Liver (tissue), 8 donors: ENCODE measurements at regions not wholly inside any gene's neighbourhood (a gene's known extent, or its start where the extent isn't known, plus 50 kb on each side); places are given as distances from the start of the nearest gene placed in this dataset.

Experiments used
- DNase-seq: peaks from one replicate; pipeline ENCODE4 v3.0.0-alpha.2; 2017; ENCODE audit warnings: low spot score
- H3K27ac ChIP-seq, 2 donors: one replicate each; pipeline ENCODE4 v1.7.0; 2013; ENCODE audit warnings: inconsistent platforms in 2 of 2, low read length in 2 of 2, control low read depth in 1 of 2, low read depth in 1 of 2, mild to moderate bottlenecking in 1 of 2
- H3K27me3 ChIP-seq, 4 donors: one replicate each; pipeline versions ENCODE4 v1.6.1 to v1.7.0; 2013; ENCODE audit warnings: low read length in 3 of 4, inconsistent platforms in 1 of 4, mild to moderate bottlenecking in 1 of 4, moderate library complexity in 1 of 4; ENCODE audit not compliant: control insufficient read depth in 4 of 4, insufficient read depth in 4 of 4
- H3K36me3 ChIP-seq, 4 donors: one replicate each; pipeline versions ENCODE4 v1.6.1 to v1.7.0; 2013; ENCODE audit warnings: low read length in 3 of 4, mild to moderate bottlenecking in 3 of 4, low read depth in 1 of 4, moderate library complexity in 1 of 4; ENCODE audit not compliant: control insufficient read depth in 4 of 4, insufficient read depth in 3 of 4
- H3K4me1 ChIP-seq, 4 donors: one replicate each; pipeline versions ENCODE4 v1.6.1 to v1.7.0; 2013; ENCODE audit warnings: low read length in 3 of 4, mild to moderate bottlenecking in 3 of 4, moderate library complexity in 1 of 4; ENCODE audit not compliant: control insufficient read depth in 4 of 4, insufficient read depth in 4 of 4
- H3K4me3 ChIP-seq, 3 donors: one replicate each; pipeline versions ENCODE4 v1.6.1 to v1.7.0; 2013; ENCODE audit warnings: low read length in 3 of 3, control low read depth in 1 of 3, low read depth in 1 of 3, mild to moderate bottlenecking in 1 of 3
- H3K9ac ChIP-seq, 2 donors: one replicate each; pipeline ENCODE4 v1.7.0; 2013; ENCODE audit warnings: low read length in 2 of 2, mild to moderate bottlenecking in 2 of 2, moderate library complexity in 2 of 2, control low read depth in 1 of 2, low read depth in 1 of 2
- H3K9me3 ChIP-seq, 4 donors: one replicate each; pipeline versions ENCODE4 v1.6.1 to v1.7.0; 2013; ENCODE audit warnings: low read length in 3 of 4; ENCODE audit not compliant: control insufficient read depth in 4 of 4
- CTCF ChIP-seq: fragments of 150-350 bp; IDR thresholded peaks from 2 replicates; pipeline ENCODE4 v1.5.1; 2017; ENCODE audit warnings: improper control_type of control experiment, low read depth, low read length; ENCODE audit not compliant: missing input control
- EGR1 ChIP-seq, 2 donors: IDR thresholded peaks; 2 replicates each; pipeline ENCODE4 v1.6.1; 2016 to 2018; ENCODE audit warnings: antibody characterized with exemption in 2 of 2, low read depth in 2 of 2
- FOXA1 ChIP-seq: IDR thresholded peaks from 2 replicates; pipeline ENCODE4 v1.6.1; 2016; ENCODE audit warnings: antibody characterized with exemption
- FOXA2 ChIP-seq: IDR thresholded peaks from 2 replicates; pipeline ENCODE4 v1.6.1; 2016; ENCODE audit warnings: antibody characterized with exemption
- GABPA ChIP-seq, 2 donors: IDR thresholded peaks in 1 of 2; conservative IDR thresholded peaks in 1 of 2; 2 replicates each; pipeline ENCODE4 v1.6.1; 2016; ENCODE audit warnings: antibody characterized with exemption in 2 of 2, mild to moderate bottlenecking in 1 of 2, moderate library complexity in 1 of 2
- HNF4A ChIP-seq, 2 donors: conservative IDR thresholded peaks; 2 replicates each; pipeline ENCODE4 v1.6.1; 2016; ENCODE audit warnings: antibody characterized with exemption in 2 of 2, mild to moderate bottlenecking in 2 of 2
- HNF4G ChIP-seq: IDR thresholded peaks from 2 replicates; pipeline ENCODE4 v1.6.1; 2016; ENCODE audit warnings: antibody characterized with exemption
- JUND ChIP-seq, 2 donors: IDR thresholded peaks; 2 replicates each; pipeline ENCODE4 v1.6.1; 2016; ENCODE audit warnings: antibody characterized with exemption in 2 of 2
- MAX ChIP-seq: IDR thresholded peaks from 2 replicates; pipeline ENCODE4 v1.6.1; 2016; ENCODE audit warnings: antibody characterized with exemption
- NR2F2 ChIP-seq: IDR thresholded peaks from 2 replicates; pipeline ENCODE4 v1.6.1; 2016; ENCODE audit warnings: antibody characterized with exemption
- RAD21 ChIP-seq, 2 donors: IDR thresholded peaks; 2 replicates each; pipeline ENCODE4 v1.6.1; 2016; ENCODE audit warnings: antibody characterized with exemption in 2 of 2, mild to moderate bottlenecking in 2 of 2
- REST ChIP-seq: IDR thresholded peaks from 2 replicates; pipeline ENCODE4 v1.6.1; 2016; ENCODE audit warnings: antibody characterized with exemption, mild to moderate bottlenecking
- RXRA ChIP-seq, 2 donors: IDR thresholded peaks; 2 replicates each; pipeline ENCODE4 v1.6.1; 2017 to 2018; ENCODE audit warnings: antibody characterized with exemption in 2 of 2, mild to moderate bottlenecking in 1 of 2
- SP1 ChIP-seq: IDR thresholded peaks from 2 replicates; pipeline ENCODE4 v1.6.1; 2018; ENCODE audit warnings: antibody characterized with exemption, mild to moderate bottlenecking
- TAF1 ChIP-seq: conservative IDR thresholded peaks from 2 replicates; pipeline ENCODE4 v1.6.1; 2016; ENCODE audit warnings: antibody characterized with exemption, mild to moderate bottlenecking
- YY1 ChIP-seq: IDR thresholded peaks from 2 replicates; pipeline ENCODE4 v1.6.1; 2016; ENCODE audit warnings: antibody characterized with exemption, mild to moderate bottlenecking
- ZBTB33 ChIP-seq: IDR thresholded peaks from 2 replicates; pipeline ENCODE4 v1.6.1; 2016; ENCODE audit warnings: antibody characterized with exemption
- WGBS: extraction: QIAGEN DNeasy Blood & Tissue Kit; methylation state at CpG from one replicate; pipeline ENCODE4 v1.1.7; 2013; 5-methylcytosine and 5-hydroxymethylcytosine counted together
- TF ChIP-seq, protein P1 (sequence below): IDR thresholded peaks from 2 replicates; pipeline ENCODE4 v1.6.1; 2016; ENCODE audit warnings: antibody characterized with exemption
- donor health status: healthy.
- donor health status: healthy.
- donor health status: healthy.
- donor health status: healthy.
- donor health status: healthy.

DNA sequence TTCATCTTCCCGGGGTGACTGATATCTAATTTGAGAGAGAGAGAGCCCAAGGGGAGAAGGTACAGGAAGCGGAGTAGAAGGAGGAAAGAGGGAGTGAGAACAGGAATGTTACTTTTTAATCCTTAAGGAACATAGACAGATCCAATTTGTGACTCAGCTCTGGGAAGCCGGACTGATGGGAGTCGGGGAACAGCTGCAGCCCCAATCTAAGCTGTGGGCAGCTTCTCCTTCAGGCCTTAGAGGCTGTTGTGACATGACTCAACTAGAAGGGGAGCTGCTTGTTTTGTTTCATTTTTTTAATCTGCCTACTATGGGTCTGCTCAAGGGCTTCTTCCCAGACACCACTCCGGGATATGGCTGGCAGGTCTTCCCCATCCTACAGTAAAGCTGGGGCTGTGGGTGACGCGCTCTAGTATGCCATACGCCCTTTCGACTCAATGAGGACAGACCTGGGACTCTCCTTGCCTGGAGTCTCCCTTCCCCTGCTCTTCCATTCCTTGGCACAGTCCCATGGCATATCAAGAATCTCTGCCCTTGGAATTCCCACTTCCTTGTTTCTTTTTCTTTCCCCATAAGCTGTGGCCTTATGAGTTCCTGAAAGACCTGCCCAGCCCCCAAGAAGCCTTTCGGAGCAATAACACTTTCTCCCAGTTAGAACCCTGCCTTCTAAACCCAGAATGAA is 103.3 kb upstream of the AKIP1 start (continued):
- TF ChIP-seq ZBTB33 (no peak), RXRA (IDR thresholded peaks at IDR 0.05) (no peak), FOXA2 (no peak)

- Histone ChIP-seq H3K9me3 (no peaks in the 10 kb centered on the region), H3K4me1 (peaks cover 2 to 13% (median 10%) of the 10 kb centered on the region in 4 donors), H3K36me3 (no peaks in the 10 kb centered on the region), H3K4me3 (no peak overlapping the region), H3K27me3 (no peaks in the 10 kb centered on the region), H3K9ac (no peak overlapping the region), H3K27ac (peak overlapping the region in 1 of 2 donors; percentile 35)
- TF ChIP-seq NR2F2 = no peak
- no peak for TF ChIP-seq ZBTB33
- no peak for TF ChIP-seq SP1
- no peak for TF ChIP-seq CTCF
- TF ChIP-seq REST = no peak
- no peak for TF ChIP-seq TAF1
- no peak for TF ChIP-seq HNF4A (conservative IDR thresholded peaks at IDR 0.05)
- TF ChIP-seq RXRA (IDR thresholded peaks at IDR 0.05) = no peak
- TF ChIP-seq, protein P1, sequence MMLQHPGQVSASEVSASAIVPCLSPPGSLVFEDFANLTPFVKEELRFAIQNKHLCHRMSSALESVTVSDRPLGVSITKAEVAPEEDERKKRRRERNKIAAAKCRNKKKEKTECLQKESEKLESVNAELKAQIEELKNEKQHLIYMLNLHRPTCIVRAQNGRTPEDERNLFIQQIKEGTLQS = no peak
- no peak for TF ChIP-seq GABPA (IDR thresholded peaks at IDR 0.05 in 1 of 2, conservative IDR thresholded peaks at IDR 0.05 in 1 of 2)
- no peak for TF ChIP-seq FOXA1
- TF ChIP-seq FOXA2 = no peak
- no peak for TF ChIP-seq YY1
- TF ChIP-seq RAD21 (IDR thresholded peaks at IDR 0.05) = no peak
- no peak for TF ChIP-seq MAX
- no peak for TF ChIP-seq HNF4G
- TF ChIP-seq JUND (IDR thresholded peaks at IDR 0.05) = no peak
- no peak for TF ChIP-seq EGR1 (IDR thresholded peaks at IDR 0.05; ENCODE audit: low read depth in 2 of 2)
- WGBS = 63% methylated on average over 4 of the region's 4 CpGs
- no peak for DNase-seq
These were observed 102.8 kb upstream of the AKIP1 start for GRCh38 chr11:8808226-8808585.
